DMS153 treated with DMSO at 0.1 percent for 48 hours (cell line): ENCODE measurements at regions not wholly inside any gene's neighbourhood (a gene's known extent, or its start where the extent isn't known, plus 50 kb on each side); places are given as distances from the start of the nearest gene placed in this dataset.
"Not testable (repeated sequence)": the region's sequence is repeated elsewhere in the genome, so short reads cannot be mapped to it uniquely, and the experiment has no call there.

ENCODE experiments used
- DNase-seq: peaks from one replicate; lab custom pipeline; 2025; ENCODE audit not compliant: unreplicated experiment; lab: John Stamatoyannopoulos, UW

DNA sequence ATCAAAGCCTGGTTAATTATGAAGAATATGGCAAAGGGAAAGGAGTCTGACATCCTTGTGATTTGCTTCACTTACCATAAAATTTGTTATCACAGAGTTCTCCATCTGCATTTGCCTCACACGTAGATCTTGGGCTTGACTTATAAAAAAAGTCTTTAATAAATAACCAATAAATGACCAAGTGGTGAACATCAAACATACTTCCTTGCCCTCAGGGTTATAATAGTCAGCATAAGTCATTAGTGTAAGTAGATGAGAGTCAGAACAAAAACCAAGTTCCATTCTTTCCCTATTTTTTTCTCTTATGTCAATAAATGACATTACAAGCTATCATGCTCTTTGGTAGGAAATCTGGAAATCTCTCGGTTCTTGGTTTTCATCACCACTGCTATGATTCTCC is 635.4 kb upstream of the ATXN7L3B start:
- DNase-seq = no peak

DNA sequence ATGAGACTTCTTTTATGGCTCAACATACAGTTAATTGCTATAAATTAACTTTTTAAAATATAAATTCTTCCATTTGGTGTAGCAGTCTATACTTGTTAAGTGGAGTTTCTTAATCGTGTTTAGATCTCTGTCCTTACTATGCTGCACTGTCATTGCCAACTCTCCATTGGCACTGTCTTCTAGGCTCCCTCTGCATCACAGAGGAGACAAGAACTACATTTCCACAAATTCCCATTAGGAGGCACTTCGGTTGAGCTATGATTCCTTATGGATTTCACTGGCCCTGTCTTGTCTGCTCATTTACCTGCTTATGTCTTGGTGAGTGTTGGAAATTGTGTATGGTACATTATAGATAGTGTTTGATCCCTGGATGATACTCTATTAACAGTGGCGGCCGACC is 630.9 kb upstream of the ATXN7L3B start:
- DNase-seq = no peak

DNA sequence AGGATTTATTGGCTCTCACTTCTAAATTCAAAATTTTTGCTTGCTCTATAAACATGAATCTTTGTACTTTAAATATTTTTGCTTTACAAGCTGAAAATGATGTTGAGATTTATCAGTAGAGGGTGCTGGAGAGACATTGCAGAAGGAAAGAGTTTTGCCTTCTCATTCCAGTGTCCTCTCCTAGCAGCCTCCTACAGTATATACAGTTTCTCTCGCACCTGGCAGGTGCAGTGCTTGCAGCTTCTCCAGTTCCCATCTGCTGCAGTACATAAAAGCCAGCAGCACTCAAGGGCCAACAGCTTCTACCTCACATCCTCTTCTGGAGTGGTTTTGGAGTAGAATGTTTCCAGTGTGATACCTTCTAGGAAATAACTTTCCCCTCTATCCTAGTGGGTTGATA is 601.8 kb upstream of the ATXN7L3B start:
- DNase-seq = peak; percentile 36

DNA sequence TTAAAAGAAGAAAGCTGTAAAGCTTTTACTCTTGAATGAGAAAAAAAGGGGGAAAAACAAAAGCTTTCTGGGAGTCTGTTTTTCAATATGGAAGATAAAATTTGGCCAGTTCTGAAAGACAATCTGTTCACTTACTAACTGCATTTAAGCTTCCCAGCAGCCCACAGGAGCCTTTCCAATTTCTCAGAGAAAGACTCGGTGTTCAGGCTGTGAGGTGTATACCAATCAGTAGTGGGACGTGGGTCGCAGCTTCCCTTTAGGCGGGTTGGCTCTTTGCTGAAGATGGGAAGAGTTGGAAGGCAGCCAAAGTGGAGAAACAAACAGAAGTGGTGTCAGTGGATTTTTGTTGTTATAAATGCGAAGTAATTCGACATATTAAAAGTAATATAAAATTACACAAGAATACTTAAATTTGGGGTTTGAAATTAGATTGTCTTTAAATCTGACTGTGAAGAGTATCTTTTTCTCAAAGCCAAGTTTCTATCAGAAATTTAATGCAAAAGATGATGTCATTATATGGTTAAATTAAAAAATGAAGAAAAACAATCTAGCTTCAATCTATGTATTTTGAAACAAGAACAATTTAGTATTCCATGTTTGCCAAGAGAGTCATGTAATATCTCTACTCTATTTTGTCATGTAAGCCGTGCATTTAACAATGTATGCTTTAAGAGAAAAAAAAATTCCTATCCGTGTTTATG is 590.2 kb upstream of the ATXN7L3B start:
- no peak for DNase-seq

DNA sequence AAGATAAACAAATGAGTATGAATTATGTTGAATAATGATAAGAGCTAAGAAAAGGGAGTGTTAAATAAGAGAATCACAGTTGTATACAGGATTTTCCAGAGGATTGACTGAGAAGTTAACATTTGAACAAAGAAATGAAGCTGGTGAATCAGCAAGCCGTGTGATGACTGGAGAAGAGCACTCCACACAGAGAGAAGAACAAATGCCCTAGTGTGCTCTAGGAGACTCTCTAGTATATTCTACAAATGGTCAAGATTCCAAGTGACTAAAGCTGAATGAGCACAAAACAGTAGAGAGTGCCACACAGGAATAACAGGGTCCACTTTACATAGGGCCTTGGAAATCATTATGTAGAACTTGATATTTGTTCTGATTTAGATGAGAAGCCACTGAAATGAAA is 587.1 kb upstream of the ATXN7L3B start:
- DNase-seq = no peak

DNA sequence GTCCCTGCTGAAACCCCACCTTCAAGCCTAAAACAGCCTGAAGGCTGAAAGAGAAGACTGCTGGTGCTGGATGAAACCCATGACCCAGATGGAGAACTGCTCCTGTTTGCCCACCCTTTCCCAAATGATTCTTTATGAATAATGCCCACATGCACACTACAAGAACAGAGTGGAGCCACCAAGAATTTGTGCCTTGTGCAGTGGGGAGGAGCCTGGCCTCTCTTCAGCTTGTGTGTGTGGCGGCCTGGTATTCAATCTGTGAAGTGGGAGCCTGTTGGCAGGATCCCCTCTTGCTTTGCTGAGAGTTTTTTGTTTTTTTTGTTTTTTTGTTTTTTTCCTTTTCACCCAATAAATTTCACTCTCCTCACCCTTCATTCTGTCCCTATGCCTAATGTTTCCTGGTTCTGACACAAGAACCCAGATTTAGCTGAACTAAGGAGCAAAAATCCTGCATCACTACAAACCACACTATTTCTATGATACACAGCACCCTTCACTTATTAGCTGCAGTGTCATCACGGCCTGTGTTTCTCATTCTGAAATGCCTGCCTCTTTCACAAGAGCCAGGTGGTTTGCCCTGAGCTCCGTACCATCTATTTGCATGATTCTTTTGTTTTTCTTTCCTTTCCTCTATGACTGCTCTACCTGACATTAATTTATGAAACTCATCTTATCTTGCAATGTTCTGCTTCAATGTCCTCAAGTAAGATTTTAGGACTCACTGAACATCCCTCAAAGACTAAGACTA is 585.5 kb upstream of the ATXN7L3B start:
- no peak for DNase-seq

DNA sequence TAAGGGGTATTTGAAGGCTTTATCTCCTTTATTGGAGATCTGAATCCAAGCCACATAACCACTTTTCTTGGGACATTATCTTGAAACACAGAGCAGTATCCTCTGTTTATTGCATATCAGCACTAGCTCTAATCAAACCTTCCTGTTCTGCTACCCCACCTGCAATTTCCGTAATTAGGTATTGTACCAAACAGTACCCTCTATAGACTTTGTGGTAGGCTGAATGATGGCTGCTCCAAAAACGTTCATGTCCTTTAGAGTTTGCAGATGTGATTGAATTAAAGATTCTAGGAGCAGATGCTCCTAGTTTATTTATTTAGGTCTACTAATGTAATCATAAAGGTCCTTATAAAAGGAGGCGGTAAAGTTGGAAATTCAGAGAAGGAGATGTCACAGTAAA is 573.0 kb upstream of the ATXN7L3B start:
- no peak for DNase-seq

DNA sequence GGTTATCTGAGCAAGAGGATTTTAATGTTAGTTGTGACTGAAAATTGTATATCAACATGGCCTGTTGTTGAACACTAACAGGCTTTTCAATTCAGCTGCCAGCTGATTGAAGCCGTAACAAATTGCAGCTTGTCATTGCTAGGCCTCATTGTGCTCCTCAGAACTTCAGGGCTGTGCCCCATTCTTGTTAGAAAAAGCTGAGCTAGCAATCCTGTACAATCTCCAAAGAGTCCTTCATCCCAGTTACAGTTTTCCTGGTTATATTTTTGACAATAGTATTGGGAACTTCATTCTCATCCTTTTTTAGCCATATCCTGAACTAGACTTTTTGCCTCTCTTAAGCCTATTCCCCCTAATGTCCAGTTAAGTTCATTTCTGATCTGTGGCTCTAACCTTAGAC is 564.1 kb upstream of the ATXN7L3B start:
- no peak for DNase-seq

DNA sequence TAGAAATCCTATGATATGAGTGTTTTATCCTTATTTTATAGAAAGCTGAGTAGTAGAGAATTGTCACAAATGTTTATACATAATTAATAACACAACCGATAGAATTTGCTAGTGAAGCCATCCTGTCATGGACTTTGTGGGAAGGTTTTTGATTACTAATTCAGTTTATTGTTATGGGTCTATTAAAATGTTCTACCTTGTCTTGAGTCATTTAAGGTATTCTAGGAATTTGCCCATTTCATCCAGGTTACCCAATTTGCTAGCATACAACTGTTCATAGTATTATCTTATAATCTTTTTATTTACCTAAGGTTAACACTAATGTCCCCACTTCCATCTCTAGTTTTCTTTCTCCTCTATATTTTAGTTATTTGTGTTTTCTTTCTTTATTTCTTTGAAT is 553.1 kb upstream of the ATXN7L3B start:
- no peak for DNase-seq

DNA sequence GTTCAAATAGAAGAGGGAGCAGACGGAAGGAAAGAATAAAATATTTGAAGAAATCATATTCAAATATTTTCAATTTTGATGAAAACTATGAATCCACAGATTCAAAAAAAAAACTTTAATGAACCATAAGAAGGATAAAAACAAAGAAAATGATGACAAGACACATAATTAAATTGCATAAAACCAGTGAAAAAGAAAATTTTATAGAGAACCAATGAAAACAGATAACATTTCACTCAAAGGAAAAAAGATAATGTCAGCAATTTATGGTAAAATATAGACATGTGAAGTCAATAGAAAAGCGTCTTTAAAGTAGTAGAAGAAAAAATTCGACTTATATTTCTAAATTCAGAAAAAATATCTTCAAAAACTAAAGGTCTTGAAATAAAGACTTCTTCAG is 546.5 kb upstream of the ATXN7L3B start:
- no peak for DNase-seq

DNA sequence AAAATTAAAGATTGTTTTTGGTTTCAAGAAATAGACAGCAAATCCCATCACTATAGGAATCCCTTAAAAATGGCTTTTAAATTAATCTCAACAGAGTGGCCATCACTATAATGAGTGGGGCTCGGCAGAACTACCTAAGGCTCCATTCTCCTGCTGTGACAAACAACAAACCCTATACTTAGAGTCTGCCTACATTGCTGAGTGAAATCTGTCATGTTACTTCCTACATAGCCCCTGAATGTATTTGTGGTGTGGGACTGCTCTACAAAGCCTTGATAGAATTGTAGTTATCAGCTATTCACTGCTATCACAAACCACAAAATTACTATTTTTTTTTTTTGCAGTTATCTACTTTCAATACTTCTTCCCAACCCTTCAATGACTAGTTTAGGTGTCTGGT is 538.7 kb upstream of the ATXN7L3B start:
- DNase-seq = no peak

DNA sequence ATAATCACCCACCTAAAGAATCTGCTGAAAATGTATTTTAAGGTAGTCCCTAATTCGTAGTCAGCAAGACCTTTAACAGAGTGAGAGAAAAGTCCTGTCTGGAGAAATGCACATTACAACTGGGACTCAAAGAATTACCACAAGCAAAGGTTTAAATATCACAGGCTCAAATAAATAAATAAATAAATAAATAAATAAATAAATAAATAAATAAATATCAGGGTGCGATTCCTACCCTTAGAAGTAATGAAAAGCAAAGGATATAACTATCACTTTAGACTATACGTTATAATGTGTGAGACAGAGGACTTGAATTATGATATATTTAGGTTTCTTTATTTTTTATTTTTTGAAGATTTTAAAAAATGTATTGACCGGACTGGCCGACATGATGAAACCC is 522.5 kb upstream of the ATXN7L3B start:
- DNase-seq = no peak

DNA sequence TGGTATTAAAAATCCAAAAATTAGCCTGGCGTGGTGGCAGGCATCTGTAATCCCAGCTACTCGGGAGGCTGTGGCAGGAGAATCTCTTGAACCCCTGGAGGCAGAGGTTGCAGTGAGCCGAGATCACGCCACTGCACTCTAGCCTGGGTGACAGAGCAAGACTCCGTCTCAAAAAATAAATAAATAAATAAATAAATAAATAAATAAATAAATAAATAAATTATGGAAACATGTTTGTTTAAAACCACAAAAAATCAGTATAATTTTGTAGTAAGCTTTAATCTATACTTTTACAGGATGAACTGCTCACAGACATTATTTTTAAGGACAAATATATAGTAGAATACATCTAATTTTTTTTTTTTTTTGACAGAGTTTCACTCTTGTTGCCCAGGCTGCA is 521.3 kb upstream of the ATXN7L3B start:
- not testable (repeated sequence) for DNase-seq

DNA sequence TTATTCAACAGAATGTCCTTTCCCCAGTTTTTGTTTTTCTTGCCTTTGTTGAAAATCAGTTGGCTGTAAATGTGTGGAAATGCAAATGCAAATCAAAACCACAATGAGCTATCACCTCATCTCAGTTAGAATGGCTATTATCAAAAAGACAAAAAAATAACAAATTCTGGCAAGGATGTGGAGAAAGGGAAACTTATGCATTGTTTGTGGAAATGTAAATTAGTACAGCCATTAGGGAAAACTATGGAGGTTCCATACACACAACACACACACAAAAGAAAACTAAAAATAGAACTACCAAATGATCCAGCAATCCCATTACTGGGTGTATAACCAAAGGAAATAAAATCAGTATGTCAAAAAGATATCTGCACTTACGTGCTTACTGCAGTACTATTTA is 518.8 kb upstream of the ATXN7L3B start:
- DNase-seq = no peak

DNA sequence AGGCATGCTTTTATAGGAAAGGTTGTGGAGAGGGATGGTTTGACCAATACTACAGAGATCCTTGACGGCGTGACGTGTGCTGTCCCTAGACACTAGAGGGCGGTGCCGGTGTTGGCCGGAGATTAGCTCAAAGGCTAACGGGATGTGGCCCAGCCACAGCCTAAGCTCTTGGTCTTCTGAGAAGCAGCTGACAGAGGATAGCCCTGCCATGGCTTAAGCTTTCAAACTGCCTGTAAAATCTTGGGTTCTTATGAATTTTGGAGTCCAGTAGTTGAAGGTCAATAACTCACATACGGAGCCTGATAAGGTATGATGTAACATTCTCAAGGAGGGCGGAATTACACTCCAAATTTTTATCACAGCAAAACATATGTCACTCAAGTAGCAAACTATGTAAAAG is 515.7 kb upstream of the ATXN7L3B start:
- peak; percentile 27 for DNase-seq

DNA sequence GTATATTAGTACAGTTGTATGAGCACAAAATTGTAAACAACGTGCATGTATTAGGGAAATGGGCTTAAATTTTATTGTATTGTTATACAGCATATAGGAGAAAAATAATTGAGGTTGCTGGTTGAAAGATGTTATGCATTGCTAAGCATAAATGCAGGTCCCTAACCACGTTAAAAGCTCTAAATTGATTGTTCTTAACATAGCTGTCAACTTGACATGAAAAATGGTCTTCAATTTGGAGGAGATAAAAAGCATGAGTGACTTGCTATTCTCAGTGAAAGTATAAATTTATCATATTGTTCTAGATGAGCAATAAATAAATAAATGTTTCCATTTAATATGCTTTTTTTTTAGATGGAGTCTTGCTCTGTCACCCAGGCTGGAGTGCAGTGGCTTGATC is 506.6 kb upstream of the ATXN7L3B start:
- no peak for DNase-seq

DNA sequence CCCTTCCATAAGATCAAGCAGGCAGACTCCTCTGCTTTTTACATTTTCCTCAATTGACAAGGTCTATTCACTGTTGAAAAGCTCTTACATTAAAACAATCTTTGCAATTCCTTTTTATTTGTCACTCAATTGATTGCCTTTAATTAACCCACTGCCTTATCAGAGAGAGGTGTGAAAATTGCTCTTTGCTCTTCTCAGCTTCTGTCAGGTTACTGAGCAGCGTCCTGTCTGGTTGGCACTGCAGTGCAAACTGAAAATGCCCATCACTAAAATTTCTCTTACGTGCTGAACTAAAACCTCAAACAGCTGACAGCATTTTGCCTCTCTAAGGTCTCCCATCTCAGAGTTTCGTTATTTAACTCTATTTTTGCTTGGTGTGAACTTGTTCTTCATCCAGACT is 504.1 kb upstream of the ATXN7L3B start:
- no peak for DNase-seq

DNA sequence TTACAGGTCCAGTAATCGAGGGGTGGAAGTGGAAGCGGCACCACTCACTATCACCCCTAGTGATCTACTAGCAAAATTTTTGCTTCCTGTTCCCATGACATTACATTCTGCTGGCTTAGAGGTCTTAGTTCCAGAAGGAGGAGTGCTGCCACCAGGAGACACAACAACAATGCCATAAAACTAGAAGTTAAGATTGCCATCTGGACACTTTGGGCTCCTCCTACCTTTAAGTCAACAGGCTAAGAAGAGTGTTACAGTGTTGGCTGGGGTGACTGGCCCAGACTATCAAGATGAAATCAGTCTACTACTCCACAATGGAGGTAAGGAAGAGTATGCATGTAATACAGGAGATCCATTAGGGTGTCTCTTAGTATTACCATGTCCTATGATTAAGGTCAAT is 498.5 kb upstream of the ATXN7L3B start:
- DNase-seq = not testable (repeated sequence)

DNA sequence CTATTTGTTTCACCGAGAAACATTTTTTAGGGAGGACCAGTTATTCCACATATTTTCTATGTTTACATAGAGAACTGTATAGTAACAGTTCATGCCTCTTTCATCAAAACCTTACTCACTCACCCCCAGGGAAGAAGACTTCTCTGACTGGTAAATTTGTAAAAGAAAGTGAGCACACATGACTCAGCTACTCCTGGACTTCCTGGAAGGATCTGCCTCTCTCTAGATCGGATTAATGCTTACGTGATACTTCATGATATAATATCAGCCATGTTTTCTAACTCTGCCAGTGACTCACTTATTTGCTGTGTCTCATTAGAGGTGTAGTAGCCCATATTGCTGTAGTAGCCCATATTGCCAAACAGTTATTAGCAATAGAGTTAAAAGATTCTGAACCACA is 494.3 kb upstream of the ATXN7L3B start:
- DNase-seq = no peak

DNA sequence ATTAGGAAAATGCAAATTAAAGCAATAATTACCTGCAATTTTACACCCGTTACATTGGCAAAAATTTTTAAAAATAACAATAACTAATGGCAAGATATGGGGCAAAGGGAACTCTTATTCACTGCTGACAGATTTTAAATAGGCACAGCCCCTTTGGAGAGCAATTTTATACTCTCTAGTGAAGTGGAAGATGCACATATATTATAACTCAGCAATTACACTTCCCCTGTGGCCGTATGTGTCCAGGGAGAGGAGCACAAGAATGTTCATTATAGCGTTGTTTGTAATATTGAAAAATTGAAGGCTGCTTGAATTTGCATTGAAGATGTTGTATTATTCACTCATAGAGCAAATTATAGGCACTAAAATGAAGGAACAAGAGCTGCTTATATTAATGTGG is 488.3 kb upstream of the ATXN7L3B start:
- no peak for DNase-seq

DNA sequence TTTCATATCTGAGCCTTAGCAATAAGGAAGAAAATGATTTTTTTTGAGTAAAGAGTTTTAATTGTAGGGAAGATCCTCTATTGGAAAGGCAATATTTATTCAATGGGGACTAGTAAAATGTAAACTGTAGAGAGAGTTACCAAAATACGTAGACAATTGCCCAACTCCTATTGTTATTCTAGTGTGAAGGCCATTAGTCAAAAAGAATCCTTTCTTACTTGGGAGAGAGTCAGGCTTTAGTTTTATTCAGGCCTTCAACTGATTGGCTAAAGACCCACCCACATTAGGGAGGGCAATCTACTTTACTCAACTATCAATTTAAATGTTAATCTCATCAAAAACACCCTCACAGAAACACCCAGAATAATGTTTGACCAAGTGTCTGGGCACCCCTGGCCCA is 485.8 kb upstream of the ATXN7L3B start:
- DNase-seq = no peak

DNA sequence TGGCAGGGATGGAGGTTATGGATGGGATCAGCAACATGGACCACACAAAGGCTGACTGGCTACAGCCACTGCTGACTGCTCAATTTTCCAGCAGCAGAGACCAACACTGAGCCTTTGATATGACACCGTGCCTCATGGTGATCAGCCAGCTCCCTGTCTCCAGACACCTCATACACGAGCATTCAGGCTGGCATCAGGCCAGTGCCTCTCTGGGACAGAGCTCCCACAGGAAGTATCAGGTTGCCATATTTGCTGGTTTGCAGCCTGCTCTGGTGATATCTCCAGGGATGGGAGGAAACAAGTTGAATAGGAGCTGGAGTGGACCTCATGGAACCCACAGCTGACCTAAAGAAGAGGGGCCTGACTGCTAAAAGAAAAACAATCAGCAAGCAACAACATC is 471.2 kb upstream of the ATXN7L3B start:
- DNase-seq = peak; percentile 33

DNA sequence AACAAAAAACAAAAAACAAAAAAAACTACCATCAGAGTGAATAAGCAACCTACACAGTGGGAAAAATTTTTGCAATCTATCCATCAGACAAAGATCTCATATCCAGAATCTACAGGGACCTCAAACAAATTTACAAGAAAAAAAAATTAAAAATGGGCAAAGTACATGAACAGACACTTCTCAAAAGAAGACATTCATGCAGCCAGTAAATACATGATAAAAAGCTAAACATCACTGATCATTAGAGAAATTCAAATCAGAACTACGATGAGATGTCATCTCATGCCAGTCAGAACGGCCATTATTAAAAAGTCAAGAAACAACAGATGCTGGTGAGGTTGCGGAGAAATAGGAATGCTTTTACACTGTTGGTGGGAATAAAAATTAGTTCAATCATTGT is 466.5 kb upstream of the ATXN7L3B start:
- no peak for DNase-seq
